ENCODE measurements at regions not wholly inside any gene's neighbourhood (a gene's known extent, or its start where the extent isn't known, plus 50 kb on each side); places are given as distances from the start of the nearest gene placed in this dataset.

DNA sequence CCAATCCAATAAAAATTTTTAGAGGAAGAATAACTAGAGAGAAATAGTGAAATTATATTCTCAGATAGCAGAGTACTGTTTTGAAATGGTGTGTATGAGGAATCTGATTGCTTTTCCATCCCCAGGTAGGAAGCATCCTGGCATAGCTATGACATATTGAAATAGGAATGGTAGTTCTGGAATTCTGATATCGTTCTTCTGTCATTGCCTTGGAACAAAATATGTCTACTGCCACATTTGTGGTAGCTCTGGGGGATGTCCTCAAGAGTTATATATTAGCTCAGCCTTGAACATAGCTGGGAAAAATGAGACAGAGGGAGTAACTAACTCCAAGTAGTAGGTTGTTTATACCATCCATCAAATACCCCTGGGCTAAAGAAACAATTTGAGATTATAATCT lies 950.7 kb downstream of the MCTP2 start:
- Histone ChIP-seq H3K4me1 (ENCODE audit: low read depth) (no peaks in the 10 kb centered on the region), H3K9me3 (ENCODE audit: low read depth) (no peaks in the 10 kb centered on the region), H3K27ac (no peak overlapping the region), H3K4me3 (no peak overlapping the region), H3K27me3 (no peaks in the 10 kb centered on the region), H3K36me3 (no peaks in the 10 kb centered on the region)
- no peak for DNase-seq (ENCODE audit: low read depth in 1 of 2, low spot score in 1 of 2)
- TF ChIP-seq CTCF (IDR thresholded peaks at IDR 0.05; ENCODE audit: low read depth, low read length) = no peak

DNA sequence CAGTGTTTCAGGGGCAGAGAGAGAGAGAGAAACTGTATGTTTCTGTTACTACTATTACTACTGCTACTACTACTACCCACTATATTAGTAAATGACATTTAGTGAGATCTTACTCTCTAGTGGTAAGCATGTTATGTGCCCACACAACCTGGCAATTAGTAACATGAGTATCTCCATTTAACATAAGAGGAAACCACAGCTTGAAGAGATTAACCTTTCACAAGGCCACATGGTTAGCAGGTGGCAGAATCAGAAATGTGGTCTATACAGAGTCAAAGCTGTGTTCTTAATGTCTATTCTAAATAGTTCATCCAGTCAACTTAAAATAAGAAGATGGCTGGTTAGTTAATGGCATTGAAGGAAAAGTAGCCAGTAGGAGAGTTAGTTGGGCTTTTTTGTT lies 961.6 kb downstream of the MCTP2 start:
- TF ChIP-seq CTCF (IDR thresholded peaks at IDR 0.05; ENCODE audit: low read depth, low read length) = no peak
- H3K27me3 ChIP-seq = no peaks in the 10 kb centered on the region
- H3K27ac ChIP-seq = no peak overlapping the region
- no peaks in the 10 kb centered on the region for H3K4me1 ChIP-seq (ENCODE audit: low read depth)
- no peaks in the 10 kb centered on the region for H3K36me3 ChIP-seq
- H3K4me3 ChIP-seq = no peak overlapping the region
- no peaks in the 10 kb centered on the region for H3K9me3 ChIP-seq (ENCODE audit: low read depth)
- no peak for DNase-seq (ENCODE audit: low read depth in 1 of 2, low spot score in 1 of 2)

DNA sequence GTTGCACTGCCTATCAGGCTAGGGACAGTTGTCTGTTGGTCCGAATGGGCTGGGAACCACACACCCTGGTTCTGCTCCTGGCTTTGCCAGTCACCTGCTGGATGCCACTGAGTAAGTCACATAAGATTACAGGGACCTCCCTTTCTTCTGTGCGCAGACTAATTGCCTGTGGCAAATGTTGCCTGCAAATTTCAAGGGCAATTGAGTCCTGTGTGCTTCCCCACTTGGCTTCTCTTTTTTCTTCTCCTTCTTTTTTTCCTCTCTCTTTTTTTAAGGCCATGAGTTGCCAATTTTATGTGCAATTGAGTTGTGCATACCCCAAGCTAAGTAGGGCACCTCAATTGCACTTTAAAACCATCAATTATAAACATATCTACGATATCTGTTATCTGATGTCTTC lies 963.4 kb downstream of the MCTP2 start:
- Histone ChIP-seq H3K9me3 (ENCODE audit: low read depth) (no peaks in the 10 kb centered on the region), H3K27ac (no peak overlapping the region), H3K4me3 (no peak overlapping the region), H3K27me3 (no peaks in the 10 kb centered on the region), H3K36me3 (no peaks in the 10 kb centered on the region), H3K4me1 (ENCODE audit: low read depth) (no peaks in the 10 kb centered on the region)
- TF ChIP-seq CTCF (IDR thresholded peaks at IDR 0.05; ENCODE audit: low read depth, low read length) = no peak
- no peak for DNase-seq (ENCODE audit: low read depth in 1 of 2, low spot score in 1 of 2)

DNA sequence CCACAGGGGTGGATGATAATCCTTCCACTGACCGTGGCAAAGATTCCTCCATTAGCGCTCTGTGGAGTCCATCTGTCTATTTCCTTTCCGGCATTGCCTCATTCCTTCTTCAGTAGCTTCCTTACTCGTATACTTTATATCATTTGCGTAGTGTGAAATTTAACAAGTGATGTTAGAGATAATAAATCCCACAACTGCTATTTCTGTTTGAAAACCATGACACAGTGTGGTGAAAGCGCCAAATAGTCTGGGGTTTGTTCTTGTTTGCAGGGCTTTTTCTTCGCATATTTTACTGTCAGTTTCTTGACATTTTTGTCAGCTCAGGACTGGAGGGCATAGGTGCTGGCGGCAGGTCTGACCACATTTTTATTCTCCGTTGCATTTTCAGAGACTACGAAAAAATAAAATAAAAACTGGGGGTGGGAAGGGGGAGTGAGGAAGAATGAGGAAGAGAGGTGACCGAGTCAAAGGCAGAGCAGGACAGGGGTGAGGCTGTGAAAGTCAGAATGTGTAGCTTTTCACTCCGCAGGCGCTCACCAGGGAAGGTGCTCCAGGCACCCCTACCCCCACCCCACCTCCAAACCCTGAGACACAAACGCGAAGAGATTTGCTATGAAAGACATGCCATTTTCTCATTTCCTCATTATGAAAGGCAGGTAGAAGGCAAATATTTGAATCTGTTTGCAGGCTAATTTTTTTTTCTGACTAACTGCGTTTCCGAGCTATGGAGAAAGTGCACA lies 965.0 kb downstream of the MCTP2 start:
- no peak overlapping the region for H3K4me3 ChIP-seq
- no peaks in the 10 kb centered on the region for H3K36me3 ChIP-seq
- TF ChIP-seq CTCF (IDR thresholded peaks at IDR 0.05; ENCODE audit: low read depth, low read length) = no peak
- DNase-seq (ENCODE audit: low read depth in 1 of 2, low spot score in 1 of 2) = no peak
- H3K9me3 ChIP-seq (ENCODE audit: low read depth) = no peaks in the 10 kb centered on the region
- no peaks in the 10 kb centered on the region for H3K4me1 ChIP-seq (ENCODE audit: low read depth)
- no peaks in the 10 kb centered on the region for H3K27me3 ChIP-seq
- H3K27ac ChIP-seq = no peak overlapping the region

DNA sequence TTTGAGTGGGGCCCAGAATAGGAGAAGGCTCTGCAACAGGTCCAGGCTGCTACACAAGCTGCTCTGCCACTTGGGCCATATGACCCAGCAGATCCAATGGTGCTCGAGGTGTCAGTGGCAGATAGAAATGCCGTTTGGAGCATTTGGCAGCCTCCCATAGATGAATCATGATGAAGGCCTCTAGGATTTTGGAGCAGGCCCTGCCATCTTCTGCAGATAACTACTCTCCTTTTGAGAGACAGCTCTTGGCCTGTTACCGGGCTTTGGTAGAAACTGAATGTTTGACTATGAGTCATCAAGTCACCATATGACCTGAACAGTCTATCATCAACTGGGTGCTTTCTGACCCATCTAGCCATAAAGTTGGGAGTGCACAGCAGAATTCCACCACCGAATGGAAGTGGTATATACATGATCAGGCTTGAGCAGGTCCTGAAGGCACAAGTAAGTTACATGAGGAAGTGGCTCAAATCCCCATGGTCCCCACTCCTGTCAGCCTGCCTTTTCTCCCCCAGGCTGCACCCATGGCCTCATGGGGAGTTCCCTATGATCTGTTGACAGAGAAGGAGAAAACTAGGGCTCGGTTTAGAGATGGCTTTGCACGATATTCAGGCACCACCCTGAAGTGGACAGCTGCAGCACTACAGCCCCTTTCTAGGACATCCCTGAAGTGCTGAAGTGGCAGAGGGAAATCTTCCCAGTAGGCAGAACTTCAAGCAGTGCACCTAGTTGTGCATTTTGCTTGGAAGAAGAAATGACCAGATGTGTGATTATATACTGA lies 971.4 kb downstream of the MCTP2 start:
- Histone ChIP-seq H3K4me1 (ENCODE audit: low read depth) (no peaks in the 10 kb centered on the region), H3K4me3 (no peak overlapping the region), H3K9me3 (ENCODE audit: low read depth) (no peaks in the 10 kb centered on the region), H3K27ac (no peak overlapping the region), H3K36me3 (no peaks in the 10 kb centered on the region), H3K27me3 (no peaks in the 10 kb centered on the region)
- no peak for TF ChIP-seq CTCF (IDR thresholded peaks at IDR 0.05; ENCODE audit: low read depth, low read length)
- DNase-seq (ENCODE audit: low read depth in 1 of 2, low spot score in 1 of 2) = peak in 1 of 2 donors; percentile 2

Data from cardiac muscle cell (in vitro differentiated cells and primary cell).